ENCODE measurements at regions not wholly inside any gene's neighbourhood (a gene's known extent, or its start where the extent isn't known, plus 50 kb on each side); places are given as distances from the start of the nearest gene placed in this dataset.
"Not testable (repeated sequence)": the region's sequence is repeated elsewhere in the genome, so short reads cannot be mapped to it uniquely, and the experiment has no call there.

DNA sequence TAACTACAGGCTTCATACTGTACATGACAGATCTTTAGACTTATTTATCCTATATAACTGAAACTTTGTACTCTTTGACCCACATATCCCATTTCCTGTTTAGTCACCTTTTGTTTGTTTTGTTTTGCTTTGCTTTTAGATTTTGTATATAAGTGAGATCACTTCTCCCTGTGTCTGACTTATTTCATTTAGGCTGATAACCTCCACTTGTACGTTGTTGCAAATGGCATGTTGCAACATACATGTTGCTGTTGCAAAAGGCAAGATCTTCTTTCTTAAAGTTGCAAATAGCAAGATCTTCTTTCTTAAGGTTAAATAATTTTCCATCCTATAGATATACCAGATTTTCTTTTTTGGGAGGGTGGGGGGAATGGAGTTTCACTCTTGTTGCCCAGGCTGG, 341.5 kb downstream of the OTUD1 start:
- no peak overlapping the region for H3K27ac ChIP-seq

DNA sequence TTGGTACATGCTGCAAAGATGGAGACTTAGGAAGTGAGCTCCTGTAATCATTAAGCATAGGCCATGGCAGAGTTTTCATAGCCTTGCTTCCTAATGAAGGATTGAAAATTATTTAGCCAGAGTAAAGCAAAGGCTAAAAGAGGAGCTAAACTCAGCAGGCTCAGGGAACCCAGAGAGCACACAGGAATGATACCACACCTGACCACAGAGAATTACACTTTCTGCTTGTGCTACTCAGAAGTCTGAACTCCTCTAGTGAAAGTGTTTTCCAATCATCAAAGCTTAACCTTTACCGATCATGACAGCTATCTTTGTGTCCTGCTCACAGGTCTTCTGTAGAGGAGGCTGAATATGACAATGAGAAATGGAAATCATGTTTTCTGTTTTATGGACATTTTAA, 347.7 kb downstream of the OTUD1 start:
- H3K27ac ChIP-seq = no peak overlapping the region
- TF ChIP-seq CTCF (conservative IDR thresholded peaks at IDR 0.05) = no peak
- TF ChIP-seq ZFX (IDR thresholded peaks at IDR 0.05) = no peak

More for the DNA sequence above, 341.5 kb downstream of the OTUD1 start:
- TF ChIP-seq ZFX (IDR thresholded peaks at IDR 0.05) (no peak), CTCF (conservative IDR thresholded peaks at IDR 0.05) (no peak)

GRCh38 chr10:23793577-23793976, 354.7 kb downstream of the OTUD1 start:
- TF ChIP-seq CTCF (conservative IDR thresholded peaks at IDR 0.05) (no peak), ZFX (IDR thresholded peaks at IDR 0.05) (no peak)
- H3K27ac ChIP-seq = no peak overlapping the region

DNA sequence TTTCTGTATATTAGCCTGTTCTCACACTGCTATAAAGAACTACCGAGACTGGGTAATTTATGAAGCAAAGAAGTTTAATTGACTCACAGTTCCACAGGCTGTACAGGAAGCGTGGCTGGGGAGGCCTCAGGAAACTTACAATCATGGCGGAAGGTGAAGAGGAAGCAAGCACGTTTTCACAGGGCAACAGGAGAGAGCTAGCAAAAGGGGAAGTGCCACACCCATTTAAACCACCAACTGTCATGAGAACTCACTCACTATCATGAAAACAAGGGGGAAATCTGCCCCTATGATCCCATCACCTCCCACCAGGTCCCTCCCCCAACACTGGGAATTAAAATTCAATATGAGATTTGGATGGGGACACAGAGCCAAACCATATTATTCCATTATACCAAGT, 358.6 kb downstream of the OTUD1 start:
- H3K27ac ChIP-seq = not testable (repeated sequence)

DNA sequence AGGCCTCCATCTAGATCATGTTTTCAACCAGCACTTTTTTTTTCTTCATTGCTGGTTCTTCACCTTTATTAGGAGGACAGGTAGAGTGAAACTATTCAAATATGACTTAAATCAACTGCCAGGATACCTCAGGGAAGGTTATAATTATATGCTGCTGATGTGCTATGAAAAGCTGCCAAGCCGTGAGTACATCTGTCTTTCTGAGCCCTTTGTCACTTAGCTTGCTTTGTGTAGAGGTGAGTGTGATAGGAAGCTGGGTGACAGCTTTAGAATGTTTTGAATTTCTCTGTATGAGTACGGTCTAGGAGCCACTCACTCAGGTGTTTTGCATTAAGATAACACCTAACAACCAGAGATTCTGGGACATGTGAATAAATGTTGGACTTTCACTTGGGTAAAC, 365.2 kb downstream of the OTUD1 start:
- H3K27ac ChIP-seq = no peak overlapping the region

DNA sequence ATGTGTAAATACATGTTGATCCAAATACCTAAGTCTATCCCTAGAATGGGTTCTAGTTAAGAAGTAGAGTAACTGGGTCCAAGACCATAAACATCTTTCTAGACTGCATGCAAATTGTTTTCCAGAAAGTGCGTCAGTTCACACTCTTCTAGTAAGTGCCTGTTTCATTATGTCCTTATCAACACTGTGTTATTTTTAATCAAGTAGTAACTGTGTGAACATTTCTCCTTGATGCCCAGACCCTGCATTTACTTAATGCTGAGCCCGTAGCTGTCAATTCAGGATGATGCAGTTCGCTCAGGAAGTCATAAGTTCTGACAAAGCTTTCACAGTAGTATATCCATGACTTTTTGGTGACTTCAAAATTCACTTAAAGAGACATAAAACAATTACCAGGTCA, 374.8 kb downstream of the OTUD1 start:
- TF ChIP-seq ZFX (IDR thresholded peaks at IDR 0.05) = no peak
- TF ChIP-seq CTCF (conservative IDR thresholded peaks at IDR 0.05) = no peak
- H3K27ac ChIP-seq = no peak overlapping the region

More for the DNA sequence above, 365.2 kb downstream of the OTUD1 start:
- TF ChIP-seq ZFX (IDR thresholded peaks at IDR 0.05) (no peak), CTCF (conservative IDR thresholded peaks at IDR 0.05) (no peak)

GRCh38 chr10:23818484-23818883, 379.6 kb downstream of the OTUD1 start:
- TF ChIP-seq CTCF (conservative IDR thresholded peaks at IDR 0.05) (no peak), ZFX (IDR thresholded peaks at IDR 0.05) (no peak)
- H3K27ac ChIP-seq = no peak overlapping the region

DNA sequence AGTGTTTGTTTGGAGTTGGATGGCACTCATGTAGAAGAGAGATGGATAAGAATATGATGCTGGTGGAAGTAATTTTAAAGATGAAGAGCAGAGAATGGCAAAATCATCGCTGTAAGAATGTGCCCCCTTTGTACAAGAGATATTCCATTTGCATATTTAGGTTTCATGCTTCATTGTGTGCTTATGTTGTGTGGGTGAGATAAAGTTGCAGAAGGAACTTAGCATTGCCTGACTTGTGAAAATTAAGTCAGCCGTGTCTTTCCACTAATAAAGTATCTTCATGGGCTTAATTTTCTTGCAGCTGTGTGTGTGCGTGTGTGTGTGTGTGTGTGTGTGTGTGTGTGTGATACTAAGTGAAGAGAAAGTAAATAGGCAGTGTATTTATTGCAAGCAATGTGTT, 381.9 kb downstream of the OTUD1 start:
- TF ChIP-seq ZFX (IDR thresholded peaks at IDR 0.05) = no peak
- no peak for TF ChIP-seq CTCF (conservative IDR thresholded peaks at IDR 0.05)
- H3K27ac ChIP-seq = no peak overlapping the region

Measured in C4-2B (cell line).